ENCODE measurements at regions not wholly inside any gene's neighbourhood (a gene's known extent, or its start where the extent isn't known, plus 50 kb on each side); places are given as distances from the start of the nearest gene placed in this dataset.

- Histone ChIP-seq H3K27ac (ENCODE audit: low read depth, low read length) (no peak overlapping the region), H3K4me3 (ENCODE audit: low read depth in 1 of 5, low read length in 5 of 5) (no peak overlapping the region)
These were observed 521.0 kb upstream of the CFAP20DC start for GRCh38 chr3:59570806-59571205.

GRCh38 chr3:59567661-59568060 is 517.8 kb upstream of the CFAP20DC start:
- Histone ChIP-seq H3K27me3 (ENCODE audit: control insufficient read depth in 5 of 5, insufficient read depth in 4 of 5, low read length in 5 of 5) (peaks cover 0 to 2% (median 0%) of the 10 kb centered on the region in 5 donors), H3K9ac (ENCODE audit: low read length in 5 of 5) (no peak overlapping the region), H3K27ac (ENCODE audit: low read depth, low read length) (no peak overlapping the region)

More at GRCh38 chr3:59570806-59571205, 521.0 kb upstream of the CFAP20DC start:
- H3K9me3 ChIP-seq (ENCODE audit: control insufficient read depth in 5 of 5, low read length in 5 of 5): no peaks in the 10 kb centered on the region
- peaks cover 0 to 4% (median 0%) of the 10 kb centered on the region in 5 donors for H3K4me1 ChIP-seq (ENCODE audit: control insufficient read depth in 5 of 5, insufficient read depth in 5 of 5, low read length in 5 of 5)
- peaks cover 0 to 4% (median 0%) of the 10 kb centered on the region in 5 donors for H3K27me3 ChIP-seq (ENCODE audit: control insufficient read depth in 5 of 5, insufficient read depth in 4 of 5, low read length in 5 of 5)
- no peak overlapping the region for H3K9ac ChIP-seq (ENCODE audit: low read length in 5 of 5)
- no peaks in the 10 kb centered on the region for H3K36me3 ChIP-seq (ENCODE audit: control insufficient read depth in 5 of 5, insufficient read depth in 5 of 5, low read length in 5 of 5)

GRCh38 chr3:59566481-59566975 is 516.7 kb upstream of the CFAP20DC start:
- Histone ChIP-seq H3K27me3 (ENCODE audit: control insufficient read depth in 5 of 5, insufficient read depth in 4 of 5, low read length in 5 of 5) (peaks cover 0 to 3% (median 0%) of the 10 kb centered on the region in 5 donors), H3K9me3 (ENCODE audit: control insufficient read depth in 5 of 5, low read length in 5 of 5) (no peaks in the 10 kb centered on the region), H3K4me3 (ENCODE audit: low read depth in 1 of 5, low read length in 5 of 5) (no peak overlapping the region), H3K36me3 (ENCODE audit: control insufficient read depth in 5 of 5, insufficient read depth in 5 of 5, low read length in 5 of 5) (no peaks in the 10 kb centered on the region), H3K27ac (ENCODE audit: low read depth, low read length) (no peak overlapping the region), H3K9ac (ENCODE audit: low read length in 5 of 5) (no peak overlapping the region), H3K4me1 (ENCODE audit: control insufficient read depth in 5 of 5, insufficient read depth in 5 of 5, low read length in 5 of 5) (no peaks in the 10 kb centered on the region)

More at GRCh38 chr3:59567661-59568060, 517.8 kb upstream of the CFAP20DC start:
- Histone ChIP-seq H3K36me3 (ENCODE audit: control insufficient read depth in 5 of 5, insufficient read depth in 5 of 5, low read length in 5 of 5) (no peaks in the 10 kb centered on the region), H3K4me1 (ENCODE audit: control insufficient read depth in 5 of 5, insufficient read depth in 5 of 5, low read length in 5 of 5) (no peaks in the 10 kb centered on the region), H3K9me3 (ENCODE audit: control insufficient read depth in 5 of 5, low read length in 5 of 5) (no peaks in the 10 kb centered on the region), H3K4me3 (ENCODE audit: low read depth in 1 of 5, low read length in 5 of 5) (no peak overlapping the region)

- Histone ChIP-seq H3K27ac (ENCODE audit: low read depth, low read length) (no peak overlapping the region), H3K4me3 (ENCODE audit: low read depth in 1 of 5, low read length in 5 of 5) (no peak overlapping the region), H3K4me1 (ENCODE audit: control insufficient read depth in 5 of 5, insufficient read depth in 5 of 5, low read length in 5 of 5) (no peaks in the 10 kb centered on the region)
These were observed 515.3 kb upstream of the CFAP20DC start for GRCh38 chr3:59565125-59565524.

GRCh38 chr3:59563966-59564365 is 514.1 kb upstream of the CFAP20DC start:
- no peaks in the 10 kb centered on the region for H3K36me3 ChIP-seq (ENCODE audit: control insufficient read depth in 5 of 5, insufficient read depth in 5 of 5, low read length in 5 of 5)
- no peak overlapping the region for H3K4me3 ChIP-seq (ENCODE audit: low read depth in 1 of 5, low read length in 5 of 5)
- no peak overlapping the region for H3K27ac ChIP-seq (ENCODE audit: low read depth, low read length)
- no peak overlapping the region for H3K9ac ChIP-seq (ENCODE audit: low read length in 5 of 5)
- H3K4me1 ChIP-seq (ENCODE audit: control insufficient read depth in 5 of 5, insufficient read depth in 5 of 5, low read length in 5 of 5): no peaks in the 10 kb centered on the region
- no peaks in the 10 kb centered on the region for H3K9me3 ChIP-seq (ENCODE audit: control insufficient read depth in 5 of 5, low read length in 5 of 5)
- H3K27me3 ChIP-seq (ENCODE audit: control insufficient read depth in 5 of 5, insufficient read depth in 4 of 5, low read length in 5 of 5): peaks cover 0 to 3% (median 0%) of the 10 kb centered on the region in 5 donors

More at GRCh38 chr3:59565125-59565524, 515.3 kb upstream of the CFAP20DC start:
- H3K9me3 ChIP-seq (ENCODE audit: control insufficient read depth in 5 of 5, low read length in 5 of 5): no peaks in the 10 kb centered on the region
- H3K9ac ChIP-seq (ENCODE audit: low read length in 5 of 5): no peak overlapping the region
- H3K27me3 ChIP-seq (ENCODE audit: control insufficient read depth in 5 of 5, insufficient read depth in 4 of 5, low read length in 5 of 5): peaks cover 0 to 3% (median 0%) of the 10 kb centered on the region in 5 donors
- no peaks in the 10 kb centered on the region for H3K36me3 ChIP-seq (ENCODE audit: control insufficient read depth in 5 of 5, insufficient read depth in 5 of 5, low read length in 5 of 5)

- H3K4me3 ChIP-seq (ENCODE audit: low read depth in 1 of 5, low read length in 5 of 5): no peak overlapping the region
- H3K9me3 ChIP-seq (ENCODE audit: control insufficient read depth in 5 of 5, low read length in 5 of 5): no peaks in the 10 kb centered on the region
- H3K9ac ChIP-seq (ENCODE audit: low read length in 5 of 5): no peak overlapping the region
- no peaks in the 10 kb centered on the region for H3K4me1 ChIP-seq (ENCODE audit: control insufficient read depth in 5 of 5, insufficient read depth in 5 of 5, low read length in 5 of 5)
- no peak overlapping the region for H3K27ac ChIP-seq (ENCODE audit: low read depth, low read length)
- no peaks in the 10 kb centered on the region for H3K36me3 ChIP-seq (ENCODE audit: control insufficient read depth in 5 of 5, insufficient read depth in 5 of 5, low read length in 5 of 5)
- peaks cover 0 to 3% (median 0%) of the 10 kb centered on the region in 5 donors for H3K27me3 ChIP-seq (ENCODE audit: control insufficient read depth in 5 of 5, insufficient read depth in 4 of 5, low read length in 5 of 5)
These were observed 513.3 kb upstream of the CFAP20DC start for GRCh38 chr3:59563072-59563605.

GRCh38 chr3:59559721-59560435 is 510.1 kb upstream of the CFAP20DC start:
- Histone ChIP-seq H3K4me1 (ENCODE audit: control insufficient read depth in 5 of 5, insufficient read depth in 5 of 5, low read length in 5 of 5) (no peaks in the 10 kb centered on the region), H3K9ac (ENCODE audit: low read length in 5 of 5) (no peak overlapping the region), H3K36me3 (ENCODE audit: control insufficient read depth in 5 of 5, insufficient read depth in 5 of 5, low read length in 5 of 5) (no peaks in the 10 kb centered on the region), H3K27me3 (ENCODE audit: control insufficient read depth in 5 of 5, insufficient read depth in 4 of 5, low read length in 5 of 5) (peaks cover 0 to 3% (median 0%) of the 10 kb centered on the region in 5 donors), H3K27ac (ENCODE audit: low read depth, low read length) (no peak overlapping the region), H3K4me3 (ENCODE audit: low read depth in 1 of 5, low read length in 5 of 5) (no peak overlapping the region), H3K9me3 (ENCODE audit: control insufficient read depth in 5 of 5, low read length in 5 of 5) (no peaks in the 10 kb centered on the region)

- Histone ChIP-seq H3K4me3 (ENCODE audit: low read depth in 1 of 5, low read length in 5 of 5) (no peak overlapping the region), H3K27me3 (ENCODE audit: control insufficient read depth in 5 of 5, insufficient read depth in 4 of 5, low read length in 5 of 5) (peaks cover 0 to 3% (median 0%) of the 10 kb centered on the region in 5 donors)
These were observed 509.3 kb upstream of the CFAP20DC start for GRCh38 chr3:59558906-59559720.

GRCh38 chr3:59555593-59556315 is 505.9 kb upstream of the CFAP20DC start:
- Histone ChIP-seq H3K27me3 (ENCODE audit: control insufficient read depth in 5 of 5, insufficient read depth in 4 of 5, low read length in 5 of 5) (no peaks in the 10 kb centered on the region), H3K4me3 (ENCODE audit: low read depth in 1 of 5, low read length in 5 of 5) (no peak overlapping the region), H3K36me3 (ENCODE audit: control insufficient read depth in 5 of 5, insufficient read depth in 5 of 5, low read length in 5 of 5) (no peaks in the 10 kb centered on the region), H3K27ac (ENCODE audit: low read depth, low read length) (no peak overlapping the region), H3K9ac (ENCODE audit: low read length in 5 of 5) (no peak overlapping the region), H3K4me1 (ENCODE audit: control insufficient read depth in 5 of 5, insufficient read depth in 5 of 5, low read length in 5 of 5) (no peaks in the 10 kb centered on the region), H3K9me3 (ENCODE audit: control insufficient read depth in 5 of 5, low read length in 5 of 5) (no peaks in the 10 kb centered on the region)

More at GRCh38 chr3:59558906-59559720, 509.3 kb upstream of the CFAP20DC start:
- H3K9me3 ChIP-seq (ENCODE audit: control insufficient read depth in 5 of 5, low read length in 5 of 5): no peaks in the 10 kb centered on the region
- H3K36me3 ChIP-seq (ENCODE audit: control insufficient read depth in 5 of 5, insufficient read depth in 5 of 5, low read length in 5 of 5): no peaks in the 10 kb centered on the region
- no peak overlapping the region for H3K27ac ChIP-seq (ENCODE audit: low read depth, low read length)
- no peak overlapping the region for H3K9ac ChIP-seq (ENCODE audit: low read length in 5 of 5)
- H3K4me1 ChIP-seq (ENCODE audit: control insufficient read depth in 5 of 5, insufficient read depth in 5 of 5, low read length in 5 of 5): no peaks in the 10 kb centered on the region
